ENCODE measurements at regions not wholly inside any gene's neighbourhood (a gene's known extent, or its start where the extent isn't known, plus 50 kb on each side); places are given as distances from the start of the nearest gene placed in this dataset.

GRCh38 chr12:77571768-77572167 is 258.9 kb upstream of the NAV3 start:
- TF ChIP-seq, protein P1, sequence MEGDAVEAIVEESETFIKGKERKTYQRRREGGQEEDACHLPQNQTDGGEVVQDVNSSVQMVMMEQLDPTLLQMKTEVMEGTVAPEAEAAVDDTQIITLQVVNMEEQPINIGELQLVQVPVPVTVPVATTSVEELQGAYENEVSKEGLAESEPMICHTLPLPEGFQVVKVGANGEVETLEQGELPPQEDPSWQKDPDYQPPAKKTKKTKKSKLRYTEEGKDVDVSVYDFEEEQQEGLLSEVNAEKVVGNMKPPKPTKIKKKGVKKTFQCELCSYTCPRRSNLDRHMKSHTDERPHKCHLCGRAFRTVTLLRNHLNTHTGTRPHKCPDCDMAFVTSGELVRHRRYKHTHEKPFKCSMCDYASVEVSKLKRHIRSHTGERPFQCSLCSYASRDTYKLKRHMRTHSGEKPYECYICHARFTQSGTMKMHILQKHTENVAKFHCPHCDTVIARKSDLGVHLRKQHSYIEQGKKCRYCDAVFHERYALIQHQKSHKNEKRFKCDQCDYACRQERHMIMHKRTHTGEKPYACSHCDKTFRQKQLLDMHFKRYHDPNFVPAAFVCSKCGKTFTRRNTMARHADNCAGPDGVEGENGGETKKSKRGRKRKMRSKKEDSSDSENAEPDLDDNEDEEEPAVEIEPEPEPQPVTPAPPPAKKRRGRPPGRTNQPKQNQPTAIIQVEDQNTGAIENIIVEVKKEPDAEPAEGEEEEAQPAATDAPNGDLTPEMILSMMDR (IDR thresholded peaks at IDR 0.05) = no peak
- TF ChIP-seq POLR2AphosphoS5 (IDR thresholded peaks at IDR 0.05; ENCODE audit: low read depth, low read length) = no peak

Data from Panc1 (cell line).